HG03432 (cell line): ENCODE measurements at regions not wholly inside any gene's neighbourhood (a gene's known extent, or its start where the extent isn't known, plus 50 kb on each side); places are given as distances from the start of the nearest gene placed in this dataset.
"Not testable (repeated sequence)": the region's sequence is repeated elsewhere in the genome, so short reads cannot be mapped to it uniquely, and the experiment has no call there.

Experiments
- ATAC-seq: cut with Tn5 transposase; IDR thresholded peaks from one replicate; pipeline ENCODE4 v1.9.1; 2021; ENCODE audit warnings: mild to moderate bottlenecking, moderate library complexity; ENCODE audit not compliant: unreplicated experiment

GRCh38 chr6:73980096-73980495 is 284.1 kb downstream of the CD109 start:
- ATAC-seq = no peak

DNA sequence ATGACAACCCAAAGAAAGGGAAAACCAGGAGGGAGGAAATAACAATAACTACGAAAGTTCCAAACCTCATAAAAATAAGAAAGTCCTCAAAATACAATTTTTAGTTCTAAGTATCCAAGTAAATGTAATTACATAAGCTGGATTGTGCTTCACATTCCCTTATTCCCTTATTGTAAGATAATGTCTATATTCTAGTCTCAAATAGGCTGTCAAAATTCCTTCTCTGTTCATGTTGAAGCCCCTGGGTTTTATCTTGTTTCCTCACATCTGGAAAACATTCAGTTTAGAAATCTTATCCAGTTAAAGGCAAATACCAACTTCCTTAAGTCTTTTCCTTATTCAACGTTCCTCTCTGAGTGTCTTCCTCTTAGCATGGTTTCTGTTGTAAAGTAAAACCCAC is 282.3 kb downstream of the CD109 start:
- no peak for ATAC-seq

DNA sequence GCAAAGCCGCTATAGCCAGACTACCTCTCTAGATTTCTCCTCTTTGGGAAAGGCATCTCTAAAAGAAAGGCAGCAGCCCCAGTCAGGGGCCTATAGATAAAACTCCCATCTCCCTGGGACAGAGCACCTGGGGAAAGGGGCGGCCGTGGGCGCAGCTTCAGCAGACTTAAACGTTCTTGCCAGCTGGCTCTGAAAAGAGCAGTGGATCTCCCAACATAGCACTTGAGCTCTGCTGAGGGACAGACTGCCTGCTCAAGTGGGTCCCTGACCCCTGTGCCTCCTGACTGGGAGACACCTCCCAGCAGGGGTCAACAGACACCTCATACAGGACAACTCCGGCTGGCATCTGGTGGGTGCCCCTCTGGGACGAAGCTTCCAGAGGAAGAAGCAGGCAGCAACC is 276.5 kb downstream of the CD109 start:
- ATAC-seq = not testable (repeated sequence)

- ATAC-seq = peak; percentile 57
Observed at GRCh38 chr6:73969971-73970970, 274.3 kb downstream of the CD109 start.

DNA sequence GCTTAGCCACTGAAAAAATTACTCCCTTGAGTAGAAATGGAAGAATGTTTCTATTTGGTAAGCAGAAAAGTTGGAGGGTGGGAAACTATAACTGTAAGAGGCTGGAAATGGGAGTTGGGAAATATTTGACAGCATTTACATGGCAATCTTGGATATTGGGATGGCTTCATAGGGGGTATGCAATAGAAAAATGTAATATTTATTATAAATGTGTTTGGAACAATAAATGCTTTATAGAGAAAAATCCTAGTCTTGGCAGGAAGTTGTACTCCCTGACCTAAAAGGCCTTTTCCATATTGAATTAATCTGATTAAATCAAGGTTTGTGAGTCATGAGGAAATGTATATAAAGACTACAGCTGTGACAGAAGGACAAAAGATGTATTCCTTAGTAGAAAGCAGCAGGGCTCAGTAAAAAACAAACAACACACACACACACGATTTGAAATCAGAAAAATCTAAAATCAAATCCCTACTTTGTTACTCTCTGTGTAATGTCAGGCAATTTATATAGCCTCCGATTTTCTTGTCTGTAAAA is 272.3 kb downstream of the CD109 start:
- ATAC-seq = no peak

DNA sequence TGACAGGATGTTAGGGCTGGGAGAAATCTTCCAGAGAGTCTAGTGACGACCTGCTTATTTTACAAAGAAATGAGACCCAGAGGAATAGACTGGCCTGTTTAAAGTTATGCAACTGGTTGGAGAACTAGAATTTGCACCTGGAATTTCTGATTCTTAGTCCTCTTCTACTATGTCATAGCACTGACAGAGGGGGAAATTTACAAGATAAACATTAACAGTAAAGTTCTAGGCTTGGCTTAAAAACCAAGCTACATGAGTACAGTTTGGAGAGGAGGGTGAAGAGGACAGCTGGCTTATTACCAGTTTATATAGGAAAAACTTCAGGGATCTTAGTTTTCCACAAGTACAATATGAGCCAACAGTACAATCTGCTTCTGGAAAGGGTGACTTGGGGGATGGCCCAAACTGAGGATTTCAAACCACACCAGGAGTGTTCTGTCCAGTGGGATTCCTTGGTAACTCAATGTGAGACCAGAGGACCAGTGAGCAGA is 269.6 kb downstream of the CD109 start:
- ATAC-seq = no peak

DNA sequence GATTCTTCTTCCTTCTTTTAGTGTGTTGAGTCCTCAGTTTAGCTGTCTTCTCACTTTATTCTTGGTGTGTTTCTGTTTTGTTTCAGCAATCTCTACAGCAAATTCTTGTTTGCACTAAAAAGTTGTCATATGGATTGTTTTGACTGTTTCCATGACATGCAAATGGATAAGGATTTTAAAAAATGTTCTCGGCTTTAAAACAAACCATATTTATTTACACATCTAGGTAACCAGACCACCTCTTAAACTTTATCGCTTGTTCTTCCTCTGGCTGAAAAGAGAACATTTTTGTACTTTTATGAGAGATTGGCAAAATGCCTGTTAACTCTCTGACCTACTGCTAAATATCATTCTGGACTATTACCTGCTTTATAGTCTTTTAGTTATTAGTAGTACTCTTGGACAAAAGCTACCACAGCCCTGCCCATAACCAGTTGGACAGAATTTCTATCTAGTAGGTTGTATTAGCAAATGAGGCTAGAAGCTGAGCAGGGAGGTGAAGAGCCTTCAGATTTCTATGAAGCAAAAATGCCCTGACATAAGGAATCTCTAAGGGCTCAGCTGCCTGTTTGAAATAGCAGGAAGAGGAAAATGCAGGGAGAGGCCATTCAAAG is 268.3 kb downstream of the CD109 start:
- ATAC-seq = no peak

GRCh38 chr6:73962884-73963283 is 266.9 kb downstream of the CD109 start:
- ATAC-seq = no peak

GRCh38 chr6:73956305-73956704 is 260.3 kb downstream of the CD109 start:
- ATAC-seq = no peak

DNA sequence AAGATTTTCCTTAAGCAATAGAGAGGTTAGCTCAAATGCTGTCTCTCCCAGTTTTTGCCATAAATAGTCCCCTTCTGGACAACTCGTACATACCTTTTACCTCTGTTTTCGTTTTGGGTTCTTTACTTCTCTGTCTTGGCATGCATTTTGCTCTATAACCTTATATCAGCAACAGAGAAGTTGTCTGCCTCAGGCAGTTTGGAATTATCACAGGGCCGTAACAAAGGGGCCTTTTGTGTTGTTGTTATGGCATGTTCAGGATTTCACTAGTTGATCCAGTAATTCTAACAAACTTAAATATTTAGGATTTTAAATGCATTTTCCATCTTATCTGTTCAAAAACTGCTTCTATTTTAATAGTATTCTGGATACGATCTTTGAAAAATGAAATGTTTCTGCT is 259.8 kb downstream of the CD109 start:
- ATAC-seq = no peak

- ATAC-seq = no peak
Observed at GRCh38 chr6:73954881-73955280, 258.9 kb downstream of the CD109 start.

DNA sequence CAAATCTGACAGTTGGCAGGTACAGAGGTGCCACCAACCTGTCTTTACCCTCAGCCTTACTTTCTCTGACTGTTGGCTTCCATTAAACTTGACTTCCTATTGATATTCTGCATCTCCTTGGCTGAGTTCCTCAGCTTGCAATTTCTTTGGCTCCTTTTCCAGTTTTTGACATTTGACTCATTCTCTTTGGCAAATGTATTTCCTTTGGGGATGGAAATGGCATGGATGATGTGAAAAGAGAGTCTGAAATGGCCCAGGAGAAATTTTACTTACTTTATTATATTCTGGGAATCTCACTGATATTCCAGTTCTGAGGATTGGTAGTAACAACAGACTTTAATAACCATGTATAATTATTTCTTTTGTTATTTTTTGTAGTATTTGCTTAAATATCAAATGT is 255.2 kb downstream of the CD109 start:
- ATAC-seq = no peak

- ATAC-seq = no peak
Observed at GRCh38 chr6:73943930-73944652, 248.1 kb downstream of the CD109 start.

DNA sequence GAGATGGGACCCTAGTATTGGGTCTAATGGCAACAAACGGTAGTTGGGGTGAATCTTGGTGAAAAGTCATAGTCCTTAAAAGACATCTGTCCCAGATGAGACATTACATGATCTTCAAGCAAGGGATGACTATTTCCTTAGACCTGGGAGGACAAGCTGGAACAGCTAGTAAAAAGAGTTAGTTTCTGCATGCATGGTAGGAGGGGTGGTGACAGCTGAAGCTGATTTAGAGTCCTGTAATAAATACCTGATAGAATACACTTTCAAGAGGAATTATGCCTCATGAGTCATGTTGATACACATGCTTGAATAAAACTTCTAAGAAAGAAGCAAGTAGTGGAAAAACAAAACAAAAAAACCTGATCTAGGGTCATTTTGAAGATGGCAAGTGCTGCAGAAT is 247.4 kb downstream of the CD109 start:
- no peak for ATAC-seq

- no peak for ATAC-seq
Observed at GRCh38 chr6:73942592-73943186, 246.7 kb downstream of the CD109 start.

DNA sequence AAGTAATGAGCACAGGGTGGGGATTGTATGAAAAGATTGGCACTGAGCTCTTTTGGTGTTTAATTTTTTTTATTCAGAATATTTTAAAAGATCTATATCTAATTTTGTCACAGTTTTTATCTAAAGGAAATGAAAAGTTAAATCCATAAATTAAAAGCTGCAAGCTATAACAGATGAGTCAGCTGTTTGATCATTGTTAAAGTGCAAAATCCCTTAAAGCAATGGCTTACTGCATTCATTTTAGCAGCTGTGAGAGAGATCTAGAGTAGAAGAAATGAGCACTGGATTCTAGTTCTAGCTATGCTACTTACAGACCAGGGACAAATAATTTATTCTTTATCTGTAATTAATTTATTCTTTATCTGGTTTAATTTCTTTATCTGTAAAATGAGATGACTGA is 245.9 kb downstream of the CD109 start:
- ATAC-seq = no peak

DNA sequence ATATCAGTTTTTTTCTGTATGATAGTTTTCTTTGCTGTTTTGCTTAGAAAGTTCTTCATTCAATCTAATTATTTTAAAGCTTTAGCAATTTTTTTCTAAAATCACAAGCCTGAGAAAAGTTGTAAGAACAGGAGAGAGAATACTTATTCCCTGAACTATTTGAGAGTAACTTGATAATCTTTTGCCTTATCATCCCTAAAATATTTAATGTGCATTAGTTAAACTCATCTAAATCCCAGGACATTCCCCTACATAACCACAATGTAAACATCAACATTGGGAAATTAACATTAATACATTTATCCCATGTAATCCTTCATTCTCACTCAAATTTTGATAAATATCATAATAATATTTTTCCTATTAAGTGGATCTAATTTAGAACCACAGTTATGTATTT is 241.8 kb downstream of the CD109 start:
- no peak for ATAC-seq

DNA sequence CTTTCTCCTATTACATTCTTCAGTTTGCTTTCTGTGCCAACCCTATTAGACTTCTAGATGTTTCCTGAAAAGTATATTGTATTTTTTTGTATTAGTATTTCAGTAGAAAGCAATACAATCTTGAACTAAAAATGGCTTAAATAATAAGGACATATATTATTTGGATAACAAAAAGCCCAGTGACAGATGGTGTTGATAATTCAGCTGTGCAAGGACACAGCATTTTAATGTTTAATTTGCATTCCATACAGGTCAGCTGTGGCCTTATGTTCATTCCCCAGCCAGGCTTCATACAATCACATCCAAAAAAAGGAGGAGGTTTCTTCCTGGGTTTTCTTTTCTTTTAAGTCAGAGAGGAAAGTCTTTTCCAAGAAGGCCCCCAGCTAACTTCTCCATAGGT is 236.9 kb downstream of the CD109 start:
- no peak for ATAC-seq

GRCh38 chr6:73929405-73929804 is 233.4 kb downstream of the CD109 start:
- no peak for ATAC-seq

DNA sequence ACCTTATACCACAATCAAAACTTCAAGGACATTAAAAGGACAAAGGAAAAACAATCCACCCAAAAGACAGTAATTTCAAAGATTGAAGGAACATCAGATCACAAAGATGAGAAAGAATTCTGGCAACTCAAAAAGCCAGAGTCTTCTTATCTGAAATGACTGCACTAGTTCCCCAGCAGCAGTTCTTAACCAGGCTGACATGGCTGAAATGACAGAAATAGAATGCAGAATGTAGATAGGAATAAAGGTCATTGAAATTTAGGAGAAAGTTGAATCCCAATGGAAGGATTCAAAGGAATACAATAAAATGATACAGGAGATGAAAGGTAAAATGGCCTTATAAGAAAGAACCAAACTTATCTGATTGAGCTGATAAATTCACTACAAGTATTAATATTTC is 231.4 kb downstream of the CD109 start:
- ATAC-seq = no peak

GRCh38 chr6:73925703-73926102 is 229.7 kb downstream of the CD109 start:
- not testable (repeated sequence) for ATAC-seq
